RWPE1 (cell line): ENCODE measurements at regions not wholly inside any gene's neighbourhood (a gene's known extent, or its start where the extent isn't known, plus 50 kb on each side); places are given as distances from the start of the nearest gene placed in this dataset.

Source experiments
- CTCF ChIA-PET: fragments of 350-600 bp; sonication (Branson Sonifier 250); formaldehyde crosslinking; extraction: SDS; loops from one replicate; lab custom pipeline; 2021; lab: Yijun Ruan, JAX
- POLR2A ChIA-PET: fragments of 400-600 bp; formaldehyde crosslinking; extraction: SDS; loops from one replicate; lab custom pipeline; 2020; ENCODE audit warnings: antibody characterized with exemption; ENCODE audit not compliant: low non-redundant PET; lab: Yijun Ruan, JAX
- DNase-seq: peaks from one replicate; pipeline ENCODE4 v3.0.0; 2012; ENCODE audit warnings: low spot score
- H3K27ac ChIP-seq: fragments of 450-650 bp; 2 replicates; pipeline ENCODE4 v1.5.1; 2017
- CTCF ChIP-seq: fragments of 450-650 bp; conservative IDR thresholded peaks from 2 replicates; pipeline ENCODE4 v1.5.1; 2017; ENCODE audit warnings: low read depth, mild to moderate bottlenecking

- ChIA-PET CTCF (interaction anchor here (0.6 kb wide), 1 partner anchor 73 kb away, joined by 5 read pairs; no protein-coding TSS in a partner anchor), POLR2A (no interaction called here)
- TF ChIP-seq CTCF: no peak
- DNase-seq: no peak
- no peak overlapping the region for H3K27ac ChIP-seq
These were observed 85.1 kb upstream of the SNAP25 start for GRCh38 chr20:10133532-10133931.

GRCh38 chr20:10134176-10134575 lies 84.5 kb upstream of the SNAP25 start:
- H3K27ac ChIP-seq: no peak overlapping the region
- CTCF ChIA-PET: interaction anchor here (0.6 kb wide), 1 partner anchor 72 kb away, joined by 5 read pairs; no protein-coding TSS in a partner anchor
- POLR2A ChIA-PET: no interaction called here
- no peak for DNase-seq
- TF ChIP-seq CTCF: no peak

- no peak overlapping the region for H3K27ac ChIP-seq
- DNase-seq: no peak
- CTCF ChIA-PET: no interaction called here
- POLR2A ChIA-PET: no interaction called here
- TF ChIP-seq CTCF: no peak
These were observed 83.2 kb upstream of the SNAP25 start for GRCh38 chr20:10135438-10135837.

- ChIA-PET POLR2A (no interaction called here), CTCF (interaction anchor here (1.1 kb wide), 1 partner anchor 159 kb away, joined by 3 read pairs; no protein-coding TSS in a partner anchor)
- no peak for TF ChIP-seq CTCF
- DNase-seq: no peak
- no peak overlapping the region for H3K27ac ChIP-seq
These were observed 81.6 kb upstream of the SNAP25 start for GRCh38 chr20:10137032-10137431.

GRCh38 chr20:10137533-10137932 lies 81.1 kb upstream of the SNAP25 start:
- ChIA-PET CTCF (interaction anchor here (0.7 to 1.1 kb wide), 2 partner anchors 60 to 160 kb away, joined by 3 read pairs; no protein-coding TSS in a partner anchor), POLR2A (no interaction called here)
- no peak for TF ChIP-seq CTCF
- no peak overlapping the region for H3K27ac ChIP-seq
- DNase-seq: no peak

- no peak overlapping the region for H3K27ac ChIP-seq
- DNase-seq: no peak
- POLR2A ChIA-PET: no interaction called here
- CTCF ChIA-PET: interaction anchor here (0.6 kb wide), 1 partner anchor 1605 kb away, joined by 3 read pairs; no protein-coding TSS in a partner anchor
- no peak for TF ChIP-seq CTCF
These were observed 61.1 kb upstream of the SNAP25 start for GRCh38 chr20:10157549-10157948.

- CTCF ChIA-PET: no interaction called here
- POLR2A ChIA-PET: no interaction called here
- no peak for TF ChIP-seq CTCF
- H3K27ac ChIP-seq: no peak overlapping the region
- no peak for DNase-seq
These were observed 51.6 kb upstream of the SNAP25 start for GRCh38 chr20:10167040-10167439.
